ENCODE measurements at regions not wholly inside any gene's neighbourhood (a gene's known extent, or its start where the extent isn't known, plus 50 kb on each side); places are given as distances from the start of the nearest gene placed in this dataset.

GRCh38 chr18:75156139-75156750 is 52.7 kb downstream of the PTGR3 start:
- H3K27ac ChIP-seq (ENCODE audit: low read depth, low read length), result no peak overlapping the region
- H2AK5ac ChIP-seq (ENCODE audit: low read length), result no peak overlapping the region

DNA sequence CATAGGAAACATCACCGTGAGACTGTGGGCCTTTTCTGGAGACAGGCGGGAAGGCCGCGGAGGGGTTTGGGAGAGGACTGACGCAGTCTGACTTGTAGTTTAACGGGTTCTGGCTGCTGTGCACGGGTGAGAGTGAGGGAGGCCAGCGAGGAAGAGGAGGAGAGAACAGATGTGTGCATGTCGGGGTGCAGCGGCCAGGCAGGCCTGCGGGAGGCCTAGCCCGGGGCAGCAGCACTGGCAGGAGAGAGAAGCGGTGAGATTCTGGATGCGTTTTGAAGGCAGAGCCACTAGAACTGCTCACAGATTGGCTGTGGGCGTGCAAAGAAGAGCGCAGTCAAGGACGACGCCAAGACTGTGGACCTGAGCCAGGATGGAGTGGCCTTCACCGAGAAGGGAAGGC is 53.9 kb downstream of the PTGR3 start:
- Histone ChIP-seq H3K79me1 (ENCODE audit: low read length) (no peaks in the 10 kb centered on the region), H3K27ac (ENCODE audit: low read depth, low read length) (no peak overlapping the region), H3K36me3 (ENCODE audit: control insufficient read depth in 1 of 2, insufficient read depth in 2 of 2, low read length in 2 of 2) (no peaks in the 10 kb centered on the region), H3K14ac (ENCODE audit: low read length) (no peak overlapping the region), H2AK5ac (ENCODE audit: low read length) (no peak overlapping the region), H3K9me3 (ENCODE audit: insufficient read depth, low read depth, low read length) (peaks cover 11% of the 10 kb centered on the region), H4K91ac (ENCODE audit: low read depth, low read length) (no peak overlapping the region), H2BK12ac (ENCODE audit: low read length) (no peak overlapping the region), H3K4ac (ENCODE audit: low read depth, low read length) (no peak overlapping the region), H3K79me2 (ENCODE audit: control insufficient read depth, insufficient read depth, low read length, poor library complexity) (no peaks in the 10 kb centered on the region), H3K18ac (ENCODE audit: low read length) (no peak overlapping the region), H4K8ac (ENCODE audit: low read depth, low read length) (no peak overlapping the region), H3K27me3 (ENCODE audit: insufficient read depth, low read length) (no peaks in the 10 kb centered on the region), H3K4me3 (ENCODE audit: low read depth, low read length) (no peak overlapping the region), H3K4me2 (ENCODE audit: low read length) (no peak overlapping the region), H3K9ac (ENCODE audit: low read length) (no peak overlapping the region), H2AFZ (ENCODE audit: insufficient read depth, low read length, poor library complexity) (no peak overlapping the region), H3K23ac (ENCODE audit: low read length) (no peak overlapping the region), H4K12ac (ENCODE audit: low read depth, low read length) (no peak overlapping the region), H3K4me1 (ENCODE audit: control insufficient read depth in 1 of 2, insufficient read depth in 2 of 2, low read length in 2 of 2) (no peaks in the 10 kb centered on the region), H2BK120ac (ENCODE audit: insufficient read depth, low read length, poor library complexity) (no peak overlapping the region), H2BK5ac (ENCODE audit: low read depth, low read length, poor library complexity) (no peak overlapping the region)
- WGBS (ENCODE audit: extremely low coverage, insufficient coverage, insufficient read length), result no CpG with 5 or more reads among the region's 19 CpGs
- DNase-seq, result no peak

More at GRCh38 chr18:75156139-75156750, 52.7 kb downstream of the PTGR3 start:
- H3K79me1 ChIP-seq (ENCODE audit: low read length), result no peaks in the 10 kb centered on the region
- no peak overlapping the region for H3K4me3 ChIP-seq (ENCODE audit: low read depth, low read length)
- no peaks in the 10 kb centered on the region for H3K36me3 ChIP-seq (ENCODE audit: control insufficient read depth in 1 of 2, insufficient read depth in 2 of 2, low read length in 2 of 2)
- no peaks in the 10 kb centered on the region for H3K4me1 ChIP-seq (ENCODE audit: control insufficient read depth in 1 of 2, insufficient read depth in 2 of 2, low read length in 2 of 2)
- no peak overlapping the region for H3K23ac ChIP-seq (ENCODE audit: low read length)
- no peak overlapping the region for H3K4ac ChIP-seq (ENCODE audit: low read depth, low read length)
- no peak overlapping the region for H4K8ac ChIP-seq (ENCODE audit: low read depth, low read length)
- peaks cover 11% of the 10 kb centered on the region for H3K9me3 ChIP-seq (ENCODE audit: insufficient read depth, low read depth, low read length)
- no peak overlapping the region for H3K18ac ChIP-seq (ENCODE audit: low read length)
- no peak overlapping the region for H3K14ac ChIP-seq (ENCODE audit: low read length)
- H2BK5ac ChIP-seq (ENCODE audit: low read depth, low read length, poor library complexity), result no peak overlapping the region
- no peak overlapping the region for H2AFZ ChIP-seq (ENCODE audit: insufficient read depth, low read length, poor library complexity)
- no peak overlapping the region for H4K91ac ChIP-seq (ENCODE audit: low read depth, low read length)
- no peak overlapping the region for H3K4me2 ChIP-seq (ENCODE audit: low read length)
- no peaks in the 10 kb centered on the region for H3K27me3 ChIP-seq (ENCODE audit: insufficient read depth, low read length)
- no peak overlapping the region for H4K12ac ChIP-seq (ENCODE audit: low read depth, low read length)
- DNase-seq, result no peak
- no peaks in the 10 kb centered on the region for H3K79me2 ChIP-seq (ENCODE audit: control insufficient read depth, insufficient read depth, low read length, poor library complexity)
- WGBS (ENCODE audit: extremely low coverage, insufficient coverage, insufficient read length), result 100% methylated on average over 5 of the region's 24 CpGs
- no peak overlapping the region for H3K9ac ChIP-seq (ENCODE audit: low read length)
- H2BK12ac ChIP-seq (ENCODE audit: low read length), result no peak overlapping the region
- no peak overlapping the region for H2BK120ac ChIP-seq (ENCODE audit: insufficient read depth, low read length, poor library complexity)

DNA sequence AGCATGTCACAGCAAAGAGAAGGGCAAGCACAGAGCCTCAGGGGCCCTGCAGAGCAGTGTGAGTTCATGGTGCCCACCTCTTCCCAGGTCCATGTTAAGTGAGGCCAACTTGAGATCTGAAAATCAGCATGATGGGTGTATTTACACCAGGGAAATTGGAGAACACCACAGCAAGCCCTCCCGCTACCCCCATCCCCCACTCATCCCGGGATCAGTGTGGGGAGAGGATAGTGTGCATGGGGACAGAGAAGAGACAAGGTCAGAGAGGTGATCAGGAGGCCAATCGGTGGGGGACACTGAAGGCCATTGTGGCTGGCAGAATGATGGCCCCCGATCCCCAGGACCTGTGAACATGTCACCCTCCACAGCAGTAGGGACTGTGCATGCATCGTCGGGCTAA is 54.7 kb downstream of the PTGR3 start:
- DNase-seq, result no peak
- no peak overlapping the region for H3K4me2 ChIP-seq (ENCODE audit: low read length)
- no peaks in the 10 kb centered on the region for H3K79me2 ChIP-seq (ENCODE audit: control insufficient read depth, insufficient read depth, low read length, poor library complexity)
- no peak overlapping the region for H4K8ac ChIP-seq (ENCODE audit: low read depth, low read length)
- H3K9me3 ChIP-seq (ENCODE audit: insufficient read depth, low read depth, low read length), result peaks cover 11% of the 10 kb centered on the region
- no peak overlapping the region for H3K23ac ChIP-seq (ENCODE audit: low read length)
- H2BK12ac ChIP-seq (ENCODE audit: low read length), result no peak overlapping the region
- no peak overlapping the region for H3K27ac ChIP-seq (ENCODE audit: low read depth, low read length)
- no CpG with 5 or more reads among the region's 6 CpGs for WGBS (ENCODE audit: extremely low coverage, insufficient coverage, insufficient read length)
- H2BK120ac ChIP-seq (ENCODE audit: insufficient read depth, low read length, poor library complexity), result no peak overlapping the region
- no peak overlapping the region for H2BK5ac ChIP-seq (ENCODE audit: low read depth, low read length, poor library complexity)
- H2AK5ac ChIP-seq (ENCODE audit: low read length), result no peak overlapping the region
- no peak overlapping the region for H3K4me3 ChIP-seq (ENCODE audit: low read depth, low read length)
- no peak overlapping the region for H4K91ac ChIP-seq (ENCODE audit: low read depth, low read length)
- no peak overlapping the region for H4K12ac ChIP-seq (ENCODE audit: low read depth, low read length)
- H3K18ac ChIP-seq (ENCODE audit: low read length), result no peak overlapping the region
- no peaks in the 10 kb centered on the region for H3K79me1 ChIP-seq (ENCODE audit: low read length)
- no peak overlapping the region for H2AFZ ChIP-seq (ENCODE audit: insufficient read depth, low read length, poor library complexity)
- no peaks in the 10 kb centered on the region for H3K27me3 ChIP-seq (ENCODE audit: insufficient read depth, low read length)
- no peak overlapping the region for H3K14ac ChIP-seq (ENCODE audit: low read length)
- H3K9ac ChIP-seq (ENCODE audit: low read length), result no peak overlapping the region
- H3K4ac ChIP-seq (ENCODE audit: low read depth, low read length), result no peak overlapping the region
- H3K36me3 ChIP-seq (ENCODE audit: control insufficient read depth in 1 of 2, insufficient read depth in 2 of 2, low read length in 2 of 2), result no peaks in the 10 kb centered on the region
- H3K4me1 ChIP-seq (ENCODE audit: control insufficient read depth in 1 of 2, insufficient read depth in 2 of 2, low read length in 2 of 2), result no peaks in the 10 kb centered on the region

GRCh38 chr18:75143851-75144250 is 65.1 kb downstream of the PTGR3 start:
- Histone ChIP-seq H3K9ac (ENCODE audit: low read length) (no peak overlapping the region), H2BK5ac (ENCODE audit: low read depth, low read length, poor library complexity) (no peak overlapping the region), H2AK5ac (ENCODE audit: low read length) (no peak overlapping the region), H3K9me3 (ENCODE audit: insufficient read depth, low read depth, low read length) (peaks cover 2% of the 10 kb centered on the region), H3K27me3 (ENCODE audit: insufficient read depth, low read length) (no peaks in the 10 kb centered on the region), H3K4me3 (ENCODE audit: low read depth, low read length) (no peak overlapping the region), H4K8ac (ENCODE audit: low read depth, low read length) (no peak overlapping the region), H3K23ac (ENCODE audit: low read length) (no peak overlapping the region), H3K79me2 (ENCODE audit: control insufficient read depth, insufficient read depth, low read length, poor library complexity) (no peaks in the 10 kb centered on the region), H2AFZ (ENCODE audit: insufficient read depth, low read length, poor library complexity) (no peak overlapping the region), H3K18ac (ENCODE audit: low read length) (no peak overlapping the region), H3K4me2 (ENCODE audit: low read length) (no peak overlapping the region), H2BK12ac (ENCODE audit: low read length) (no peak overlapping the region), H4K12ac (ENCODE audit: low read depth, low read length) (no peak overlapping the region), H3K14ac (ENCODE audit: low read length) (no peak overlapping the region), H3K4ac (ENCODE audit: low read depth, low read length) (no peak overlapping the region), H2BK120ac (ENCODE audit: insufficient read depth, low read length, poor library complexity) (no peak overlapping the region), H3K4me1 (ENCODE audit: control insufficient read depth in 1 of 2, insufficient read depth in 2 of 2, low read length in 2 of 2) (no peaks in the 10 kb centered on the region), H3K36me3 (ENCODE audit: control insufficient read depth in 1 of 2, insufficient read depth in 2 of 2, low read length in 2 of 2) (no peaks in the 10 kb centered on the region), H3K79me1 (ENCODE audit: low read length) (no peaks in the 10 kb centered on the region), H4K91ac (ENCODE audit: low read depth, low read length) (no peak overlapping the region), H3K27ac (ENCODE audit: low read depth, low read length) (no peak overlapping the region)
- no peak for DNase-seq
- WGBS (ENCODE audit: extremely low coverage, insufficient coverage, insufficient read length), result no CpG with 5 or more reads among the region's 2 CpGs

Data from trophoblast cell (in vitro differentiated cells and primary cell).